Caco-2 (cell line): ENCODE measurements at regions not wholly inside any gene's neighbourhood (a gene's known extent, or its start where the extent isn't known, plus 50 kb on each side); places are given as distances from the start of the nearest gene placed in this dataset.
A peak's percentile ranks its signal among the peaks of the same experiment; 100 is the strongest.

Experiments used
- BruUV-seq: library from RNA; stranded (reverse); fragments of 400-500 nt; replicated peaks from 2 replicates; lab custom pipeline; 2021; lab: Mats Ljungman, UMichigan
- CTCF ChIA-PET: fragments of 300-600 bp; sonication (Branson Sonifier 250); formaldehyde crosslinking; loops from one replicate; lab custom pipeline; 2022; ENCODE audit warnings: antibody characterized with exemption; lab: Charles Lee
- POLR2A ChIA-PET: fragments of 300-600 bp; sonication (Branson Sonifier 250); formaldehyde crosslinking; loops from one replicate; lab custom pipeline; 2022; ENCODE audit warnings: antibody characterized with exemption; lab: Charles Lee
- DNase-seq, 2 experiments: peaks; one replicate each; pipeline versions ENCODE4 v3.0.0 to v3.0.0-alpha.2; 2020 to 2022
- H3K27me3 ChIP-seq: replicated peaks from 2 replicates; pipeline ENCODE4 v1.6.0; 2011; ENCODE audit warnings: low read length; ENCODE audit not compliant: control insufficient read depth, insufficient read depth
- H3K36me3 ChIP-seq: 2 replicates; pipeline ENCODE4 v1.5.1; 2011; ENCODE audit warnings: low read length; ENCODE audit not compliant: control insufficient read depth, insufficient read depth
- H3K4me1 ChIP-seq: fragments of 250-450 bp; sonication (Bioruptor Pico); 2 replicates; pipeline ENCODE4 v1.5.1; 2020; ENCODE audit warnings: mild to moderate bottlenecking
- H3K4me3 ChIP-seq: 2 replicates; pipeline ENCODE4 v1.5.1; 2011; ENCODE audit warnings: low read depth, mild to moderate bottlenecking, control low read depth, low read length
- H3K9me3 ChIP-seq: fragments of 250-450 bp; sonication (Bioruptor Pico); 2 replicates; pipeline ENCODE4 v1.5.1; 2020; ENCODE audit warnings: mild to moderate bottlenecking, moderate library complexity
- H3K27ac Mint-ChIP-seq: one replicate; pipeline ENCODE4 v1.8.0; 2022; ENCODE audit warnings: mixed read lengths; ENCODE audit not compliant: unreplicated experiment
- H3K27me3 Mint-ChIP-seq: one replicate; pipeline ENCODE4 v1.8.0; 2022; ENCODE audit warnings: mixed read lengths; ENCODE audit not compliant: insufficient read depth, unreplicated experiment
- H3K36me3 Mint-ChIP-seq: one replicate; pipeline ENCODE4 v1.8.0; 2022; ENCODE audit warnings: mild to moderate bottlenecking, mixed read lengths; ENCODE audit not compliant: insufficient read depth, unreplicated experiment
- H3K4me1 Mint-ChIP-seq: one replicate; pipeline ENCODE4 v1.8.0; 2022; ENCODE audit warnings: low read depth, mixed read lengths; ENCODE audit not compliant: unreplicated experiment
- H3K4me3 Mint-ChIP-seq: one replicate; pipeline ENCODE4 v1.8.0; 2022; ENCODE audit warnings: mild to moderate bottlenecking, moderate library complexity, mixed read lengths; ENCODE audit not compliant: unreplicated experiment
- H3K9me3 Mint-ChIP-seq: one replicate; pipeline ENCODE4 v1.8.0; 2022; ENCODE audit warnings: mixed read lengths; ENCODE audit not compliant: unreplicated experiment
- CTCF ChIP-seq, 2 experiments: fragments of 200-600 bp in 1 of 2; IDR thresholded peaks; 1 replicate in 1 of 2; 2 replicates in 1 of 2; pipeline versions ENCODE4 v1.5.1 to v1.8.0; 2011 to 2022; ENCODE audit warnings: antibody characterized with exemption in 1 of 2, control low read depth in 1 of 2, inconsistent platforms in 1 of 2, low read depth in 1 of 2, low read length in 1 of 2, mild to moderate bottlenecking in 1 of 2, moderate library complexity in 1 of 2; ENCODE audit not compliant: insufficient read depth in 1 of 2, severe bottlenecking in 1 of 2, unreplicated experiment in 1 of 2
- intact Hi-C: fragments of 100-400 bp; cut with micrococcal nuclease; formaldehyde crosslinking; loops from one replicate; pipeline ENCODE4 v1.10.0; 2022; ENCODE audit not compliant: unreplicated experiment

- TF ChIP-seq CTCF (IDR thresholded peaks at IDR 0.05; ENCODE audit: insufficient read depth in 1 of 2, low read depth in 1 of 2, low read length in 1 of 2, severe bottlenecking in 1 of 2, unreplicated experiment in 1 of 2): no peak
- POLR2A ChIA-PET: no interaction called here
- H3K36me3 Mint-ChIP-seq: no peaks in the 10 kb centered on the region
These were observed 221.3 kb downstream of the DLL1 start for GRCh38 chr6:170069611-170070010.

GRCh38 chr6:170068496-170068895 is 222.4 kb downstream of the DLL1 start:
- no peak for DNase-seq
- ChIA-PET POLR2A (no interaction called here), CTCF (no interaction called here)
- Histone ChIP-seq H3K36me3 (no peaks in the 10 kb centered on the region), H3K4me1 (no peaks in the 10 kb centered on the region), H3K27me3 (no peaks in the 10 kb centered on the region), H3K4me3 (no peak overlapping the region), H3K9me3 (peaks cover 12% of the 10 kb centered on the region; the same call in 1 of the 2 replicates)
- Mint-ChIP-seq H3K36me3 (no peaks in the 10 kb centered on the region), H3K27ac (no peak overlapping the region), H3K4me1 (no peaks in the 10 kb centered on the region), H3K9me3 (peaks cover 9% of the 10 kb centered on the region), H3K27me3 (no peaks in the 10 kb centered on the region), H3K4me3 (no peak overlapping the region)
- intact Hi-C loops: no loop called here
- TF ChIP-seq CTCF (IDR thresholded peaks at IDR 0.05; ENCODE audit: insufficient read depth in 1 of 2, low read depth in 1 of 2, low read length in 1 of 2, severe bottlenecking in 1 of 2, unreplicated experiment in 1 of 2): no peak
- BruUV-seq: no TSS peak

More at GRCh38 chr6:170069611-170070010, 221.3 kb downstream of the DLL1 start:
- no peak overlapping the region for H3K27ac Mint-ChIP-seq
- no peak for DNase-seq
- intact Hi-C loops: no loop called here
- H3K27me3 ChIP-seq: no peaks in the 10 kb centered on the region
- H3K4me1 Mint-ChIP-seq: no peaks in the 10 kb centered on the region
- H3K9me3 Mint-ChIP-seq: peaks cover 9% of the 10 kb centered on the region
- H3K36me3 ChIP-seq: no peaks in the 10 kb centered on the region
- no TSS peak for BruUV-seq
- H3K4me3 ChIP-seq: no peak overlapping the region
- H3K4me1 ChIP-seq: no peaks in the 10 kb centered on the region
- peaks cover 12% of the 10 kb centered on the region; the same call in 1 of the 2 replicates for H3K9me3 ChIP-seq
- no peak overlapping the region for H3K4me3 Mint-ChIP-seq
- H3K27me3 Mint-ChIP-seq: no peaks in the 10 kb centered on the region
- CTCF ChIA-PET: no interaction called here

- peaks cover 9% of the 10 kb centered on the region for H3K9me3 Mint-ChIP-seq
- H3K36me3 ChIP-seq: no peaks in the 10 kb centered on the region
- H3K4me1 Mint-ChIP-seq: no peaks in the 10 kb centered on the region
- no peaks in the 10 kb centered on the region for H3K27me3 Mint-ChIP-seq
- no TSS peak for BruUV-seq
- no peak overlapping the region for H3K4me3 Mint-ChIP-seq
- H3K27ac Mint-ChIP-seq: no peak overlapping the region
- H3K4me3 ChIP-seq: no peak overlapping the region
- no peaks in the 10 kb centered on the region for H3K27me3 ChIP-seq
- H3K9me3 ChIP-seq: peaks cover 12% of the 10 kb centered on the region; the same call in 1 of the 2 replicates
- peak in 1 of 2 experiments; percentile 17 for DNase-seq
- CTCF ChIA-PET: no interaction called here
- no peaks in the 10 kb centered on the region for H3K36me3 Mint-ChIP-seq
- POLR2A ChIA-PET: no interaction called here
- no peaks in the 10 kb centered on the region for H3K4me1 ChIP-seq
- intact Hi-C loops: no loop called here
- no peak for TF ChIP-seq CTCF (IDR thresholded peaks at IDR 0.05; ENCODE audit: insufficient read depth in 1 of 2, low read depth in 1 of 2, low read length in 1 of 2, severe bottlenecking in 1 of 2, unreplicated experiment in 1 of 2)
These were observed 222.9 kb downstream of the DLL1 start for GRCh38 chr6:170067923-170068360.
